Calu3 (cell line): ENCODE measurements at regions not wholly inside any gene's neighbourhood (a gene's known extent, or its start where the extent isn't known, plus 50 kb on each side); places are given as distances from the start of the nearest gene placed in this dataset.

Experiments
- BruUV-seq: library from RNA; stranded (reverse); fragments of 400-500 nt; replicated peaks from 2 replicates; lab custom pipeline; 2021; lab: Mats Ljungman, UMichigan
- CTCF ChIA-PET: fragments of 300-600 bp; sonication (Branson Sonifier 250); formaldehyde crosslinking; loops from one replicate; lab custom pipeline; 2022; ENCODE audit warnings: antibody characterized with exemption; lab: Charles Lee
- DNase-seq: peaks from one replicate; pipeline ENCODE4 v3.0.0; 2022
- H3K27ac Mint-ChIP-seq: one replicate; pipeline ENCODE4 v1.8.0; 2022; ENCODE audit warnings: mixed read lengths; ENCODE audit not compliant: unreplicated experiment
- H3K27me3 Mint-ChIP-seq: one replicate; pipeline ENCODE4 v1.8.0; 2022; ENCODE audit warnings: mixed read lengths; ENCODE audit not compliant: unreplicated experiment
- H3K36me3 Mint-ChIP-seq: one replicate; pipeline ENCODE4 v1.8.0; 2022; ENCODE audit warnings: mild to moderate bottlenecking, moderate library complexity, mixed read lengths; ENCODE audit not compliant: insufficient read depth, unreplicated experiment
- H3K4me1 Mint-ChIP-seq: one replicate; pipeline ENCODE4 v1.8.0; 2022; ENCODE audit warnings: mild to moderate bottlenecking, low read depth, mixed read lengths; ENCODE audit not compliant: unreplicated experiment
- H3K4me3 Mint-ChIP-seq: one replicate; pipeline ENCODE4 v1.8.0; 2022; ENCODE audit warnings: mild to moderate bottlenecking, low read depth, moderate library complexity, mixed read lengths; ENCODE audit not compliant: unreplicated experiment
- H3K9me3 Mint-ChIP-seq: one replicate; pipeline ENCODE4 v1.8.0; 2022; ENCODE audit warnings: low read depth, mixed read lengths; ENCODE audit not compliant: unreplicated experiment
- intact Hi-C: fragments of 100-400 bp; cut with micrococcal nuclease; formaldehyde crosslinking; loops from one replicate; pipeline ENCODE4 v1.10.0; 2022; ENCODE audit not compliant: unreplicated experiment
- TF ChIP-seq, protein P1 (sequence below): fragments of 200-600 bp; IDR thresholded peaks from one replicate; pipeline ENCODE4 v1.8.0; 2022; ENCODE audit warnings: antibody characterized with exemption; ENCODE audit not compliant: unreplicated experiment

DNA sequence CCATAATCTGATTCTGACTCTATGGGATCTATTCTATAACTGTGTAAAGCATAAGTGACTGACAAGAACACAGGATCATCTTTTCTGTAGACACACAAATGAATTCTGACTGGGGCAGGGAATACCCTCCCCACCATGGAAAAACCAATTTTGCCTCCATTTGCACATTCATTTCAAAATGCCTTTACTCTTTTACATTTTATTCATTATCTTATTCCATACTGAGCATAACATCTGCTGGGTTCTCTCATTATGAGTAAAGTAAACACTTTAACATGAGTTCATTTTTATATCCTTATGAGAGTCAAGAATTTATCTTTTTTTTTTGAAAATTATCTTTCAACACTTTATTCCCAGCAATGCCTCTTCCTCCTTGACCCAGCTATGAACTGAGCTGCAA lies 163.5 kb downstream of the RNF152 start:
- no peaks in the 10 kb centered on the region for H3K4me1 Mint-ChIP-seq
- BruUV-seq, result no TSS peak
- H3K27ac Mint-ChIP-seq, result no peak overlapping the region
- intact Hi-C loops, result no loop called here
- CTCF ChIA-PET, result no interaction called here
- H3K9me3 Mint-ChIP-seq, result peaks cover 7% of the 10 kb centered on the region
- no peaks in the 10 kb centered on the region for H3K36me3 Mint-ChIP-seq
- H3K4me3 Mint-ChIP-seq, result no peak overlapping the region
- TF ChIP-seq, protein P1, sequence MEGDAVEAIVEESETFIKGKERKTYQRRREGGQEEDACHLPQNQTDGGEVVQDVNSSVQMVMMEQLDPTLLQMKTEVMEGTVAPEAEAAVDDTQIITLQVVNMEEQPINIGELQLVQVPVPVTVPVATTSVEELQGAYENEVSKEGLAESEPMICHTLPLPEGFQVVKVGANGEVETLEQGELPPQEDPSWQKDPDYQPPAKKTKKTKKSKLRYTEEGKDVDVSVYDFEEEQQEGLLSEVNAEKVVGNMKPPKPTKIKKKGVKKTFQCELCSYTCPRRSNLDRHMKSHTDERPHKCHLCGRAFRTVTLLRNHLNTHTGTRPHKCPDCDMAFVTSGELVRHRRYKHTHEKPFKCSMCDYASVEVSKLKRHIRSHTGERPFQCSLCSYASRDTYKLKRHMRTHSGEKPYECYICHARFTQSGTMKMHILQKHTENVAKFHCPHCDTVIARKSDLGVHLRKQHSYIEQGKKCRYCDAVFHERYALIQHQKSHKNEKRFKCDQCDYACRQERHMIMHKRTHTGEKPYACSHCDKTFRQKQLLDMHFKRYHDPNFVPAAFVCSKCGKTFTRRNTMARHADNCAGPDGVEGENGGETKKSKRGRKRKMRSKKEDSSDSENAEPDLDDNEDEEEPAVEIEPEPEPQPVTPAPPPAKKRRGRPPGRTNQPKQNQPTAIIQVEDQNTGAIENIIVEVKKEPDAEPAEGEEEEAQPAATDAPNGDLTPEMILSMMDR, result no peak
- no peaks in the 10 kb centered on the region for H3K27me3 Mint-ChIP-seq
- no peak for DNase-seq

DNA sequence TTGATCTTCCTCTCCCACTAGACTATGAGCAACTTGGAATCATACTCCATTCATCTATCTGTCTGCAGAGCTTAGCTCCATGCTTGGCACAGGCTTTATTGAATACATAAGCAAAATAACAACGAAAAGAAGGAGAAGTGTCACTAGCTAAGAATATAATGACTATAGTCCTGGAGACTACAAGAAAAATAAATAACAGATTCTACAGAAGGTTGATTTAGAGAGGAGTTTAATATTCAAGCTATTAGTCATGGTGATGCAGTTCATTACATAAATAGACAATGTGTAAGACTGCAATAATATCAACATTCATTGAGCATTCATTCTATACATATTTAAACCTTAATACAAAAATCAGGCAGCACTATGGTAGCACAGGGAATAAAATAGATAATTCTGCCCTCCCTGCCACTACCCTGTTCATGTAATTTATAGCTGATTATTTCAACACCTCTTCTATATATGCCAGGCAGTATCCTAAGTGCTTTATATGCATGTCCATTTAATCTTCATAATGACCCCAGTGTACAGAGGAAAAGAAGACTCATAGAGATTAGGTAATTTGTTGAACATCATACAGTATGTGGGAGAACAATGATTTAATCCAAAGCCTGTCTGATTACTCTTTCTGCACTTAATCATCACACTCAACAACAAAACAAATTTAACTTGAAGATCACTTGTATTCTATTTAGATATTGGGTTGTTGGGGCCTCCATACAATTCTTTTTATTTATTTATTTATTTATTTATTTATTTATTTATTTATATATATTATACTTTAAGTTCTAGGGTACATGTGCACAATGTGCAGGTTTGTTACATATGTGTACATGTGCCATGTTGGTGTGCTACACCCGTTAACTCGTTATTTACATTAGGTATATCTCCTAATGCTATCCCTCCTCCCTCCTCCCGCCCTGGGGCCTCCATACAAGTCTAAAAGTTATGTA lies 165.3 kb downstream of the RNF152 start:
- intact Hi-C loops, result no loop called here
- Mint-ChIP-seq H3K27me3 (no peaks in the 10 kb centered on the region), H3K4me3 (no peak overlapping the region), H3K27ac (no peak overlapping the region), H3K9me3 (peaks cover 7% of the 10 kb centered on the region), H3K36me3 (no peaks in the 10 kb centered on the region), H3K4me1 (no peaks in the 10 kb centered on the region)
- TF ChIP-seq, protein P1, result no peak
- CTCF ChIA-PET, result no interaction called here
- no TSS peak for BruUV-seq
- DNase-seq, result no peak

DNA sequence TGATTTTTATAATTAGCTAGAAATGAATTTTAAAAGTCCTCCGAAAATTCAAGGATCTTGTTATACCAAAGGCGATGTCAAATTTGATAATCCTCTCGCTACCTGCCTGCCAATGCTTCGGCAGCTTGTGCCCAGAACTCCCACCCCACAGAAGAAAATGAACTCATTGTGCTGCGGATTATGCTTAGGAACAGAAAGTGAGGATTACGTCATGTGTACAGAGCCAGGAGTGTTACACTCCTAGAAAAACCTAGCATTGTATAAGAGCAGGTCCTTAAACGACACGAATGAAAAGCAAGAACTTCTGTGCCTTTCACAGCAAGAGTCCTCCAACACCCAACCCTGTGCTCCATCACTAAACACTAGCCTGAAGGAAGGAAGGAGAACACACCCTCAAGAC lies 168.3 kb downstream of the RNF152 start:
- no peaks in the 10 kb centered on the region for H3K36me3 Mint-ChIP-seq
- CTCF ChIA-PET, result no interaction called here

DNA sequence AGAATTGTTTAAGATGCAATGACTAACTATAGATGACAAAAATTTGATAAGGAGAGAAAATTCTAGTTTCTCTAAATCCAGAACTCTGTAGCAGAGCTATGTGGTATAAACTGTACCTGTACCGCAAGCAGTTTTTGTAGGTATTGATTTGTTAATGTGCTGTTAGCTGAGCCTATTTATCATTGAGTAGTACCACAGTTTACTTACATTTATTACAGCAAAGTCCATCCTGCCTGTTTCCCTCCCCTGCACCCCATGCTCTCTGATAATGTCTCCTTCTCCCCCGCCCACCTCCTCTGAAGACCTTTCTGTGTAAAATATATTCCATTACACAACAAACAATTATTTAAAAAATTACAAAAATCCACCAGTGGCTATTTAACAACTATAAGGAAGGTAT lies 170.6 kb downstream of the RNF152 start:
- intact Hi-C loops, result no loop called here
- peaks cover 14% of the 10 kb centered on the region for H3K27me3 Mint-ChIP-seq
- BruUV-seq, result no TSS peak
- DNase-seq, result no peak
- no peak overlapping the region for H3K27ac Mint-ChIP-seq
- H3K4me1 Mint-ChIP-seq, result no peaks in the 10 kb centered on the region
- H3K36me3 Mint-ChIP-seq, result no peaks in the 10 kb centered on the region
- CTCF ChIA-PET, result no interaction called here
- TF ChIP-seq, protein P1, result no peak
- H3K9me3 Mint-ChIP-seq, result peaks cover 7% of the 10 kb centered on the region
- H3K4me3 Mint-ChIP-seq, result no peak overlapping the region

More for the DNA sequence above, 168.3 kb downstream of the RNF152 start:
- H3K4me1 Mint-ChIP-seq, result no peaks in the 10 kb centered on the region
- H3K9me3 Mint-ChIP-seq, result peaks cover 7% of the 10 kb centered on the region
- H3K4me3 Mint-ChIP-seq, result no peak overlapping the region
- peaks cover 14% of the 10 kb centered on the region for H3K27me3 Mint-ChIP-seq
- intact Hi-C loops, result no loop called here
- TF ChIP-seq, protein P1, result no peak
- no peak for DNase-seq
- H3K27ac Mint-ChIP-seq, result no peak overlapping the region
- no TSS peak for BruUV-seq
